Endothelial cell of umbilical vein (primary cell): ENCODE measurements at regions not wholly inside any gene's neighbourhood (a gene's known extent, or its start where the extent isn't known, plus 50 kb on each side); places are given as distances from the start of the nearest gene placed in this dataset.

Experiments used
- CTCF ChIP-seq, 2 donors: IDR thresholded peaks; 1 replicate in 1 of 2; 2 replicates in 1 of 2; pipeline ENCODE4 v1.5.1; 2011; ENCODE audit warnings: low read length in 2 of 2, mild to moderate bottlenecking in 2 of 2, moderate library complexity in 2 of 2, control low read depth in 1 of 2, inconsistent platforms in 1 of 2, low read depth in 1 of 2; ENCODE audit not compliant: insufficient read depth in 1 of 2; ENCODE audit errors: extremely low read depth in 1 of 2
- EZH2 ChIP-seq: IDR thresholded peaks from 2 replicates; pipeline ENCODE4 v1.6.1; 2012; ENCODE audit warnings: borderline replicate concordance, low read depth, mild to moderate bottlenecking, moderate library complexity, low read length, inconsistent platforms; ENCODE audit not compliant: severe bottlenecking
- MAX ChIP-seq: IDR thresholded peaks from 2 replicates; pipeline ENCODE4 v1.6.1; 2011; ENCODE audit not compliant: insufficient read depth, insufficient read length
- POLR2A ChIP-seq: IDR thresholded peaks from 2 replicates; pipeline ENCODE4 v1.6.1; 2012; ENCODE audit warnings: low read depth, mild to moderate bottlenecking, control low read depth, low read length
- POLR2AphosphoS5 ChIP-seq: IDR thresholded peaks from 2 replicates; pipeline ENCODE4 v1.6.1; 2012; ENCODE audit warnings: low read depth, mild to moderate bottlenecking, control low read depth, low read length, moderate library complexity; ENCODE audit not compliant: insufficient read depth

- no peak for TF ChIP-seq EZH2
- TF ChIP-seq CTCF (IDR thresholded peaks at IDR 0.05; ENCODE audit: extremely low read depth in 1 of 2, insufficient read depth in 1 of 2, low read depth in 1 of 2, low read length in 2 of 2): no peak
- no peak for TF ChIP-seq POLR2AphosphoS5
- no peak for TF ChIP-seq POLR2A
- no peak for TF ChIP-seq MAX
Measured at GRCh38 chr3:107112356-107112755, 264.9 kb upstream of the CCDC54 start.
